Memory B cell (primary cell): ENCODE measurements at regions not wholly inside any gene's neighbourhood (a gene's known extent, or its start where the extent isn't known, plus 50 kb on each side); places are given as distances from the start of the nearest gene placed in this dataset.

Experiments used
- ATAC-seq: fragments of 150-1000 bp; cut with Tn5 transposase; 2 replicates; pipeline ENCODE4 v1.10.0; 2021; ENCODE audit warnings: low read depth, mild to moderate bottlenecking, moderate library complexity
- DNase-seq, 2 donors: peaks; one replicate each; pipeline ENCODE4 v3.0.0; 2022; ENCODE audit warnings: low spot score in 2 of 2
- H3K27ac Mint-ChIP-seq: one replicate; pipeline ENCODE4 v1.8.0; 2022; ENCODE audit warnings: mild to moderate bottlenecking, moderate library complexity, mixed read lengths
- H3K27me3 Mint-ChIP-seq: one replicate; pipeline ENCODE4 v1.8.0; 2022; ENCODE audit warnings: mixed read lengths
- H3K36me3 Mint-ChIP-seq: one replicate; pipeline ENCODE4 v1.8.0; 2022; ENCODE audit warnings: mild to moderate bottlenecking, mixed read lengths
- H3K4me1 Mint-ChIP-seq: one replicate; pipeline ENCODE4 v1.8.0; 2022; ENCODE audit warnings: mixed read lengths
- H3K4me3 Mint-ChIP-seq: one replicate; pipeline ENCODE4 v1.8.0; 2022; ENCODE audit warnings: mild to moderate bottlenecking, moderate library complexity, mixed read lengths
- H3K9me3 Mint-ChIP-seq: one replicate; pipeline ENCODE4 v1.8.0; 2022; ENCODE audit warnings: mixed read lengths

- no peaks in the 10 kb centered on the region for H3K9me3 Mint-ChIP-seq
- no peaks in the 10 kb centered on the region for H3K4me1 Mint-ChIP-seq
- DNase-seq = no peak
- no peak overlapping the region for H3K27ac Mint-ChIP-seq
- H3K36me3 Mint-ChIP-seq = no peaks in the 10 kb centered on the region
- no peak for ATAC-seq
- no peak overlapping the region for H3K4me3 Mint-ChIP-seq
- H3K27me3 Mint-ChIP-seq = no peaks in the 10 kb centered on the region
Measured at GRCh38 chr16:13435873-13436474, 484.0 kb upstream of the ERCC4 start.

DNA sequence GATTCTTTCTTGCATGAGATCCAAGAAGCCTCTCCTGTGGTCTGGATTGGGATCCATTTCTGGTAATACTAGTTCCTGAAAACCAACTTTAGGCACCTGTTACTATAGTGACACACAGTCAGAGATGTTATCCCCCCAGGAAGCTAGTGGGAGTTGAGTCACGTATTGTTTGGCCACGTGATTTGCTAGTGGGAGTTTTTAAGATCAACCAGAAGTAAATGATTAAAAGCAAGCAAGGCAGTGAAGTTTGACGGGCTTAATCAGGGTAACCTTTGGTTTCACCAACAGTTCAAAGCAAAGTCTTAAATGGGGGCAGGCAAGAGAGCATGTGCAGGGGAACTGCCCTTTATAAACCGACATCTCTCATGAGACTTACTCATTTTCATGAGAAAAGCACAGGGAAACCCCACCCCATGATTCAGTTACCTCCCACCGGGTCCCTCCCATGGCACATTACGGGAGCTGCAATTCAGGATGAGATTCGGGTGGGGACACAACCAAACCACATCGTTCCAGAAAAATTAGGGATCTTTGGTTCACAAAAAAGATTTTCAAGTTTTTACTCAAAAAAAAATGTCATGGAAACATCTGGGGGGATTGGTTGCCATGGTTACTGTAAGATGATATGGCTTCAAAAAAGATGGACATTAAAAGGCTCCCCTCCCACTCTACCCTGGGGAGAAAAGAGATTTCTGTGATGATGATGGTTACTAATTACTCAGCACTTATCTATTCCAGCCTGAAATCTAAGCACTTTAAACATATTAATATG is 483.1 kb upstream of the ERCC4 start:
- no peaks in the 10 kb centered on the region for H3K27me3 Mint-ChIP-seq
- H3K36me3 Mint-ChIP-seq = no peaks in the 10 kb centered on the region
- no peak overlapping the region for H3K27ac Mint-ChIP-seq
- DNase-seq = no peak
- no peak overlapping the region for H3K4me3 Mint-ChIP-seq
- H3K4me1 Mint-ChIP-seq = no peaks in the 10 kb centered on the region
- ATAC-seq = no peak
- no peaks in the 10 kb centered on the region for H3K9me3 Mint-ChIP-seq

- DNase-seq (no peak), ATAC-seq (no peak)
- no peaks in the 10 kb centered on the region for H3K4me1 Mint-ChIP-seq
- H3K27ac Mint-ChIP-seq = no peak overlapping the region
- H3K36me3 Mint-ChIP-seq = no peaks in the 10 kb centered on the region
- no peaks in the 10 kb centered on the region for H3K9me3 Mint-ChIP-seq
- no peak overlapping the region for H3K4me3 Mint-ChIP-seq
- H3K27me3 Mint-ChIP-seq = no peaks in the 10 kb centered on the region
Measured at GRCh38 chr16:13437413-13437795, 482.6 kb upstream of the ERCC4 start.

DNA sequence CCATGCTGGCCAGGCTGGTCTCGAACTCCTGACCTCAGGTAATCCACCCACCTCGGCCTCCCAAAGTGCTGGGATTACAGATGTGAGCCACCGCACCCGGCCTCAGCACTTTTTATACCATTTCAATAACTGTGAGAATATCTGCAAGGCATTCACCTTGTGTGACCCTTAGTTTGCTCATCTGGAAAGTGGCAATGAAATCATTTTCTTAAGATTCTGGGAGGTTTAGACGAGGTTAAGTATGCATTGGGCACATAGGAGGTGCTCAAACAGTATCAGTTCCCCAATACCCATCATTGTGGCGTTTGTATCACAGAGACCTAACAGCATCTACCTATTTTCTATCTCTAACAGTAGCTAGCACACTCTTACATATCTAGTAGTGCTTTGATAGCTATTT is 481.9 kb upstream of the ERCC4 start:
- H3K27me3 Mint-ChIP-seq = no peaks in the 10 kb centered on the region
- no peak for ATAC-seq
- H3K36me3 Mint-ChIP-seq = no peaks in the 10 kb centered on the region
- no peaks in the 10 kb centered on the region for H3K9me3 Mint-ChIP-seq
- DNase-seq = no peak
- H3K4me3 Mint-ChIP-seq = no peak overlapping the region
- H3K27ac Mint-ChIP-seq = no peak overlapping the region
- no peaks in the 10 kb centered on the region for H3K4me1 Mint-ChIP-seq

GRCh38 chr16:13439766-13440165 is 480.2 kb upstream of the ERCC4 start:
- no peak for ATAC-seq
- no peaks in the 10 kb centered on the region for H3K4me1 Mint-ChIP-seq
- H3K36me3 Mint-ChIP-seq = no peaks in the 10 kb centered on the region
- H3K4me3 Mint-ChIP-seq = no peak overlapping the region
- no peaks in the 10 kb centered on the region for H3K9me3 Mint-ChIP-seq
- H3K27me3 Mint-ChIP-seq = no peaks in the 10 kb centered on the region
- H3K27ac Mint-ChIP-seq = no peak overlapping the region
- no peak for DNase-seq

DNA sequence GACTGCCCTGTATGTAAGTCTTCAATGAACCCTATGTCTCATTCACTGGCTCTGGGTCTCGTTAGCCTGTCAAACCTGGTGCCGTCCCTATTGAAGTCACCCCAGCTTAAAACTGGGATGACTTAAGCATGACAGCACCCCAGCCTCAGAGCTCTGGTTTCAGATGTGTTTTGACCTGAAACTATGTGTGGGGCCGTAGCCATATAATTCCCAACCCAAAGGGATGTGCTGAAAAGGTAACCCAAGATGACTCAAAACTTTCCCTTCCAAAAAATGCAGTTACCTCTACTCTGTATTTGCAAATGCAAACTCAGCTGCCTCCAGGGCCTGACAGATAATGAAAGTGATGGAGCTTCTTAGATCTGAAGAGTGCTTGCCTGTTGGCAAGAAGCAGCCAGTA is 478.3 kb upstream of the ERCC4 start:
- DNase-seq = no peak
- Mint-ChIP-seq H3K9me3 (no peaks in the 10 kb centered on the region), H3K4me3 (no peak overlapping the region), H3K27ac (no peak overlapping the region), H3K36me3 (no peaks in the 10 kb centered on the region), H3K4me1 (no peaks in the 10 kb centered on the region), H3K27me3 (no peaks in the 10 kb centered on the region)
- ATAC-seq = no peak

DNA sequence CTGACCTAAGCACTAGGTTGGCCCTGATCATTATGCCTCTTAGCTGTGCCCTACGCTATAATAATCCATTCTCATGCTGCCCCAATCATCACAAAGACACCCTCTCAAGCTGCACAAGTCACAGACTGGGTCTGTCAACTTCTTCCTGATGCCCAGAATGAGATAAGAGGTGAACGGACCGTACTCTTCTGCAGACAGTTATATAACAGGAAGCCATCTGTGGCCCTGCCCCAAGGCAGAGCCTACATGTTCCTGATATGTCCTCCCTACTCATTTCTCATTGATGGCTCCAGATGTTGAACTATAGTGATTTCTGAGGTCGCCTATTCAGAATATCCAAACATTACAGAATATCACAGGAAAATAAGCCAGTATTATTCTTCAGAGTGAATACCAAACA is 471.6 kb upstream of the ERCC4 start:
- Mint-ChIP-seq H3K9me3 (no peaks in the 10 kb centered on the region), H3K4me3 (no peak overlapping the region), H3K27me3 (no peaks in the 10 kb centered on the region), H3K36me3 (no peaks in the 10 kb centered on the region), H3K27ac (no peak overlapping the region), H3K4me1 (no peaks in the 10 kb centered on the region)
- ATAC-seq (no peak), DNase-seq (no peak)

DNA sequence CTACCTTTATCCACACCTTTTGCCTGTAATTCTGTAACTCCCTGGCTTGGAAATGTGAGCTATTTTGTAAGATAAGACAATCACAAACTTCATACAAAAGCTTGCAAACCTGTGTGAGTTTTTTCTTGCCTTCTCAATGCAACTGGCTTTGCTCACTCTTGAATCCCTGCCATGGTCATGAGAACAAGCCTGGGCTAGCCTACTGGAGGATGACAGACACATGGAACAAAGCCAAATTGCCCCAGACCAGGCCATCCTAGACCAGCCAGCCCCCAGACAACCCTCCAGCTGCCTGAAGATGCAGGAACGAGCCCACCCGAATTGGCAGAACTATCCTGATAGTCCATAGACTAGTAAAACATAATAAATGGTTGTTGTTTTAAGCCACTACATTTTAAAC is 466.6 kb upstream of the ERCC4 start:
- H3K27ac Mint-ChIP-seq = no peak overlapping the region
- no peaks in the 10 kb centered on the region for H3K36me3 Mint-ChIP-seq
- no peaks in the 10 kb centered on the region for H3K4me1 Mint-ChIP-seq
- DNase-seq (no peak), ATAC-seq (no peak)
- no peaks in the 10 kb centered on the region for H3K9me3 Mint-ChIP-seq
- peaks cover 2% of the 10 kb centered on the region for H3K27me3 Mint-ChIP-seq
- no peak overlapping the region for H3K4me3 Mint-ChIP-seq

- Mint-ChIP-seq H3K4me3 (no peak overlapping the region), H3K9me3 (no peaks in the 10 kb centered on the region), H3K36me3 (no peaks in the 10 kb centered on the region), H3K27me3 (peaks cover 2% of the 10 kb centered on the region), H3K4me1 (no peaks in the 10 kb centered on the region), H3K27ac (no peak overlapping the region)
- ATAC-seq (no peak), DNase-seq (no peak)
Measured at GRCh38 chr16:13453938-13454553, 465.9 kb upstream of the ERCC4 start.

DNA sequence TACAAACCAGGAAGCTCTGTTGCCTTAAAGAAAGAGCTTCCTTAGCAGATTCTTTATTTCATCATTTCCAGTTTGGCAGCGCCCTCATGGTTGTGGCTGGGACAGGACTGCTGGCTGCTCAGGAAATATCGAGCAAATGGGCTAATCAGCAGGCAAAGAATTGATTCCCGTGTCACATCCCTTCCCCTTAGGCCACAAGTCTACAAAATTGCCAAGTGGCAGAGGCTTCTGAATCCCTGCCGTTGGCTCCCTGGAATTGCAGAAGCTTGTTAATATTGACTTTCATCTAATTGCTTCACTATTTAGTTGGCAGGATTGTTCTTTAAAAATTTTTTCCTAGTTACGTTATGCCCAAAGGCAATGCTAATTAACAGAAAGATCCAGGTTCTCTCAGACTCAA is 456.3 kb upstream of the ERCC4 start:
- no peak for DNase-seq
- H3K9me3 Mint-ChIP-seq = no peaks in the 10 kb centered on the region
- H3K4me1 Mint-ChIP-seq = no peaks in the 10 kb centered on the region
- no peak for ATAC-seq
- H3K27me3 Mint-ChIP-seq = no peaks in the 10 kb centered on the region
- no peak overlapping the region for H3K27ac Mint-ChIP-seq
- H3K36me3 Mint-ChIP-seq = no peaks in the 10 kb centered on the region
- H3K4me3 Mint-ChIP-seq = no peak overlapping the region

GRCh38 chr16:13471036-13471435 is 448.9 kb upstream of the ERCC4 start:
- Mint-ChIP-seq H3K27ac (no peak overlapping the region), H3K27me3 (no peaks in the 10 kb centered on the region), H3K9me3 (peaks cover 4% of the 10 kb centered on the region), H3K4me1 (no peaks in the 10 kb centered on the region), H3K36me3 (no peaks in the 10 kb centered on the region), H3K4me3 (no peak overlapping the region)
- ATAC-seq (no peak), DNase-seq (no peak)

- no peak overlapping the region for H3K27ac Mint-ChIP-seq
- H3K27me3 Mint-ChIP-seq = no peaks in the 10 kb centered on the region
- no peak overlapping the region for H3K4me3 Mint-ChIP-seq
Measured at GRCh38 chr16:13478991-13479390, 441.0 kb upstream of the ERCC4 start.

DNA sequence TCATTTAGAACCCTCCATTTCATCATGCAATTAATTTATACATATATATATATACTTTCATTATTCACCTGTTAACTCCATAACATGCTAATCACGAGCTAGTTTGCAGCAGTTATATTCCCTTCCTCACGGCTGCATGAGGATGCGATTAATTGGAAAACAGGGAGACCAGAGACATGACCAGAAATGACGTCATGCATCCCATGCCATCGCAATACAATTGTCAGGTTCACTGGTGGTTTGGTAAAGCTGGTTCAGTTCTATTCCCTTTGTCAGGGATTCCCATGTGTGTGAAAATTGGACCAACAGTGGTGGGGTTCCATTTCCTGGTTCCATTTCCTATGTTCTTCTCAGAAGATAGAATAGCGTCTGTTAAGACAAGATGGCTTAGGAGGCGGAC is 440.4 kb upstream of the ERCC4 start:
- peaks cover 3% of the 10 kb centered on the region for H3K9me3 Mint-ChIP-seq
- no peaks in the 10 kb centered on the region for H3K36me3 Mint-ChIP-seq
- DNase-seq = no peak
- no peaks in the 10 kb centered on the region for H3K4me1 Mint-ChIP-seq
- no peak overlapping the region for H3K4me3 Mint-ChIP-seq
- no peak overlapping the region for H3K27ac Mint-ChIP-seq
- H3K27me3 Mint-ChIP-seq = no peaks in the 10 kb centered on the region
- no peak for ATAC-seq

More at GRCh38 chr16:13478991-13479390, 441.0 kb upstream of the ERCC4 start:
- no peaks in the 10 kb centered on the region for H3K36me3 Mint-ChIP-seq
- DNase-seq (no peak), ATAC-seq (no peak)
- no peaks in the 10 kb centered on the region for H3K4me1 Mint-ChIP-seq
- peaks cover 3% of the 10 kb centered on the region for H3K9me3 Mint-ChIP-seq

GRCh38 chr16:13480801-13481200 is 439.2 kb upstream of the ERCC4 start:
- Mint-ChIP-seq H3K4me1 (no peaks in the 10 kb centered on the region), H3K4me3 (no peak overlapping the region), H3K27ac (no peak overlapping the region)

GRCh38 chr16:13483121-13483520 is 436.8 kb upstream of the ERCC4 start:
- ATAC-seq = no peak
- H3K4me1 Mint-ChIP-seq = no peaks in the 10 kb centered on the region
- H3K36me3 Mint-ChIP-seq = no peaks in the 10 kb centered on the region

More at GRCh38 chr16:13480801-13481200, 439.2 kb upstream of the ERCC4 start:
- Mint-ChIP-seq H3K27me3 (no peaks in the 10 kb centered on the region), H3K36me3 (no peaks in the 10 kb centered on the region), H3K9me3 (peaks cover 7% of the 10 kb centered on the region)
- ATAC-seq (no peak), DNase-seq (no peak)

More at GRCh38 chr16:13483121-13483520, 436.8 kb upstream of the ERCC4 start:
- Mint-ChIP-seq H3K27me3 (no peaks in the 10 kb centered on the region), H3K4me3 (no peak overlapping the region), H3K9me3 (peaks cover 7% of the 10 kb centered on the region), H3K27ac (no peak overlapping the region)
- DNase-seq = no peak
